GM18870 (cell line): ENCODE measurements at regions not wholly inside any gene's neighbourhood (a gene's known extent, or its start where the extent isn't known, plus 50 kb on each side); places are given as distances from the start of the nearest gene placed in this dataset.

Source experiments
- ATAC-seq: cut with Tn5 transposase; IDR thresholded peaks from one replicate; pipeline ENCODE4 v1.9.1; 2021; ENCODE audit warnings: moderate library complexity; ENCODE audit not compliant: unreplicated experiment

DNA sequence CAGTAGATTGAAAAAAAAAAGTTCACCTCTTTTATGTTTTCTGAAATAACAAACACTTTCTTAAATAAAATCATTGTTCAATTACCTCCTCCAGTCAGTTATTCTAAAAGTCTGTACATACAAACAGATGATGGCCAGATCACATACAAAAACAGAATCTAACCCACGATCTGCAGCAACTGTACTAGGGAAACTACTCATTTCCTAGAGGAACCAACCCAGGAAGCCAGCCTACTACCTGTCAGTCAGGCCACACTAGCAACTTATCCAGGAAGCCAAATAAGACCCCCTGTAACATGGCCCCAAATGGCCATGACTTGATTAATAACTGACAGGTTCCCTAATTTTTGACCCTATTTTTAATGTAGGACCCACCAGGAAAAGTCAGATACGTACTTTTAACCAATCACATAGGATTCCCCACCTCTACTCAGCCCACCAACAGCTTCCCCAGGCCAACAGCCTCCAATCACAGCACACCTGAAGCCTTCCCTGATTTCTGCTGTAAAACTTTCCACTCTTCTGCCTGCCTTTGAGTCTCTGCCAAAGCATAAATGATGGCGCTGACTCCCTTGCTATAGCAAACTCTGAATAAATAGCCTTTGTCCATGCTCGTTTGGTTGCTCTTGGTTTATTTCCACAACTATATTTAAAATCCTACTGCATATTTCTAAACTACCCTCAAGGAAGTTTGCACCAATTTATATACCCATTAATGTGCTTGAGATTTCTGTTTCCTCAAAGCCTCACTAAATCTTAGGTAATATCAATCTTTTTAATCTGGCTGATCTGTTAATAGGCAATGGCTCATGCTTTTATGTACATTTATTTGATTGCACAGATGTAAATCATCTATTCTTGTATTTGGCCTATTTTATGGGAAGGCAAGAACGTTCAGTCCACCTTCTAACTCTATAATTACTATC lies 486.4 kb downstream of the FBXO15 start:
- ATAC-seq: no peak

DNA sequence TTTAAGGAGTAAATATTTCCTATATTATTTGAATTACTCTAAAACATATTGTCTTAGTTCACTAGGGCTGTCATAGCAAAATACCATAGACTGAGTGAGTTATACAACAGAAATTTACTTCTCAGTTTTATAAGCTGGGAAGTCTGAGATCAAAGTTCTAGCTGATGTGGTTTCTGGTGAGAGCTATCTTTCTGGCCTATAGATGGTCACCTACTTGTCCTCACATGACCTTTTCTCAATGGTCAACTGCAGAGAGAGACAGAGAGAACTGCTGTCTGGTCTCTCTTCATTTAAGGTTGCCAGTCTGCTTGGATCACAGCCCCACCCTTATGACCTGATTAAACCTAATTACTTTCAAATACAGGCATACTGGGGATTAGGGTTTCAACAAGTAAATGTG lies 490.9 kb downstream of the FBXO15 start:
- no peak for ATAC-seq

DNA sequence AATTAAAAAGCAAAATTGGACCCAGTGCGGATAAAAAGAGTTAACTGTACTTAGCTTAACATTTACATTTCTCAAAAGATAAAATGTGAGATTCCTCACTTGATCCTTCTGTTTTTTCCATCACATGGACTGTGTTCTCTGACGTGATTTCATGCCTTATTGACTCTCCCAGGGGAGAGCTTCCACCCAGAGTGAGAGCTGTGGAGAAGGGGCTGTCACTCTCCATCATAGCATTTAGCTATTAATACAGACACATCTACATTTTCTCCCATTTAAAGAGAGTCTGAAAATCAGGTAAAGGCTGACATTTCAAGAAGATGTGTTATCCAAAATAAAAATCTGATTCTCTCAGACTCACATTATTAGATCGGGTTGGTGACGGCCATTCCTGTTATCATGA lies 493.8 kb downstream of the FBXO15 start:
- ATAC-seq: no peak

DNA sequence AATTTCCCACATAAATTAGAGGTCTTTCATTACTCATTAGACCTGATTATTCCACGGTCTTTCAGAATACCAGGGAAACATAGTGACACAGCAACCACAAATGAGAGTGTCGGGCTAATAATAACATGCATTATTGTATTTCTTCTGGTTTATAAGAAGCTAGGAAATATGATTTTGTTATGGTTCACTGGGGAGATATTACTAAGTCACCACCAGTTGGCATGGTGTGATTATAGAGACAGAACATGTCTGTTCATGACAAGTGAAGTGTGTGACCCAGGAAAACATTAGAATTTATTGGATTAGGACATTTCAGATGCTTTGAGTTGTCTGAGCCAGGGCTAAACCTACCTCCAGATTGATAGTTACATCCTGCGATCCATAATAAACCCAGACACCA lies 494.4 kb downstream of the FBXO15 start:
- no peak for ATAC-seq

DNA sequence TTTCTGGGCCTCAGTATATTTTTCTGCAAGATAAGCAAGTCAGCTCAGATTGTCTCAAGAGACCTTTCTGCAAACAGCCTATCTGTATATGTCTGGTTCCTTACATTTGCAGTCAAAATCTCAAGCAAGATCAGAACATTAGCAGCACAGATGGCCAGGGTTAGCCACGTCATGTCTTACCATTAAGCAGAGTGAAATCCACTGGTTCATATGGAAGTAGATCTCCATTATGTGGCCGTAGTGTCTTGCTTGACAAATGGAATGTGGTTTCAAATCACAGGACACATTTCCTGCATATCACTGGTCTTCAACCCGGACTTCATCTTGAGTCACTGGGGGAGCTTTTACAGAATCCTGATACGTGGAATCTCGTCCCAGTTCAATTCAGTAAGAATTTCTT lies 500.2 kb downstream of the FBXO15 start:
- no peak for ATAC-seq

DNA sequence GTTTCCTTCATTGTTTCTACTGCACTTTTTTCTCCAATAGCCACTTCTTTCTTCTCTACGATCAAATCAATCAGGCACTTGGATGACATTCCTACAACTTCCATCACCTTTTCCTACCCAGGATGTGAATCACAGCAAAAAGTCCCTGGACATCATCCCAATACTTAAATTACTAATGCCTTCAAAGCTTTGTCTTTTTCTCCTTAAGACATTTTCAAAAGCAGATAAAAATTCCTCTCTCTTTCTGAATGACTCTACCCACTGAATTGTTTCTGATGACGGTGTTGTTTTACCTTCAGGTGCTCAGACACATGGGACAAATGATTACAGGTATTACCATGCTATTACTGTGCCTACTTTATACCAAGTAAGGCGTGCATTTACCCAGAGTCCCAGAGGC lies 500.9 kb downstream of the FBXO15 start:
- ATAC-seq: no peak

DNA sequence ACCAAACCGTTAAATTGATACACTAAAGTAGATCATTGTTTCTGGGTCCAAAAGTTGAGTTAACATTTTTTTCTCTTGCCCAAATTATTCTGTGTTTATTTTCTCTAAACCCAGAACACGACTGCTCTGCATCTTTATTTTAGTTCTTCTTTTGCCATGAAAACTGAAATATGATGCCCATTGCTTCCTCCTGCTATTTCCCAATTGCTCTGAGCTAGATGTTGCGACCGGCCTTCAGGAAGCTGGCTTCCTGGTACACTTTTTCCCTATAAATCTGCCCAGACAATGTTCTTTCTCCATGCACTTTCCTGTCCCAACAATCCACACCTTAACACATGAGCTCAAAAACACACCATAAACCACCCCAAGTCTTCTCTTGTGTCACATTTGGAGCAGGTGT lies 501.4 kb downstream of the FBXO15 start:
- ATAC-seq: no peak

DNA sequence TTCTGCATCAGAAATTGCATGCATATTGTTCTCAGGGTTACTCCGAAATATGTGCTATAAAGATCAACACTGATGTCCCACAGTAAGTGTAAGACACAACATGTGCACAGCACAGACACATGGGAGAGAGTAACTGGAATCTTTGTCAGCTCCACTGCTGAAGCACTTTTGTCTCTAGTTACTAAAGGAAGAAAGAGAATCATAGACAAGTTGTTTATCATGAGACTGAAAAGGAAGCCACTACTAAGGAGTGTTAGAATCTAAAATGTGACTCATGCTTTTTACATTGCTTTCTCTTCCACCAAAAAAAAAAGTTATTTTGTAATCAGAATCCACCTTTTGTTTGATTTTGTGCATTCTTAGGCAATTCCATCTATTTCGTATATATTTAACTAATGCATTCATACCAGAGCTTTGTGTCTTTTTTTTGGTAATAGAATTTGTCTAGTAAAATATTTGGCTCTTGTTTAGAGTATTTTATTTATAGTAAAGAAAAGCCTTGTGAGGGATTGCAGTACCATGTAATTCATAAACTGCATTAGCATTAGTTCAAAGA lies 502.4 kb downstream of the FBXO15 start:
- no peak for ATAC-seq

DNA sequence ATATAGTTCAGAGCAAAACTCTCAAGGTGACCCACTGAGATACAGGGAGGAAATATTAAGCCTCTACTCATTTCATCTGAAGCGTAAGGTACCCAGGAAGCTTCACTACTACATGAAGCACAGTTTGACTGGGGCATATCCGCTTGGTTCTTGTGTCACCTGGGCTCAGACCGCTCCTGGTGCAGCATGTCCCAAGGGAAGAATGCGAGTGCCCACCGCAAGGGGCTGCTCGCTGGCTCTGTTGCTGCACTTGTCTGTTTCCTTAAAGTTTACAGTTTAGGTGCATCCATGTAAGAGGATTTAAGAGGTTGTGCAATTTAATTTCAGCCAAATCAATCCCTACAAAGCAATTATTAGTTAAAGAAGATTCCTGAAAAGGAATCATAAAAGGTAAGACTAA lies 507.8 kb downstream of the FBXO15 start:
- ATAC-seq: no peak

DNA sequence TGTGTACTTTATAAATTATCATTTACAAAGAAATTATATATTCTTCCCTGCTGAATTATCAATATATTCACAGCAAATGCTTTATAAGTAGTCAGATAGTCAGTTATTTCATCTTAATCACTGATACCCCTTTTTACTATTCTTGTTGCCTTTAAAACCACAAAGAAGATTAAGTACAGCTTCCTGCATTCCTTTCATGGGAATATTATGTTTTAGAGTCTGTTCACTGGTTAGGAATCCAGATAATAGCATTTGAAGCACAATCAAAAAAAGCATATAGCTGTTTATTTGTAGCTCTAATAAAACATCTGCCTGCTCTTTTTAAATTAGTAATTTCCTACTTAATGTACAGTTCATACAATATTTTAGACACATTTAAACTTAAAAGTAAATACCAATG lies 508.9 kb downstream of the FBXO15 start:
- ATAC-seq: no peak

DNA sequence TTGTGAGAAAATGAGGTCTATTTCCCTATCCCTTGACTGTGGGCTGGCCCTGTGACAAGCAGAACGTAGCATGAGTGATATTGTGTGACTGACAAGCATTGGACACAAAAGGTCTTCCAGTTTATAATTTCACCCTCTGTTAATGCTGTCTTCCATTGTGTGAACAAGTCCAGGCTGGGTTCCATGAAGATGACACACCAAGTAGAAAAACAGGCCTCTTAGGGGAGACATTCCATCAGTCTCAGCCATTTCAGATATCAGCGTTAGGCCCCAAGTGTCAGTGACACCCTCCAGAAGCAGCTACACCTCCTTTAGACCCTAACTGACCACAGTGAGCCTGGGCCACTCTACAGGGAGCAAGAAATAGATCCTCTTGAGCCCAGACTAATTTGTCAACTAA lies 511.3 kb downstream of the FBXO15 start:
- no peak for ATAC-seq

DNA sequence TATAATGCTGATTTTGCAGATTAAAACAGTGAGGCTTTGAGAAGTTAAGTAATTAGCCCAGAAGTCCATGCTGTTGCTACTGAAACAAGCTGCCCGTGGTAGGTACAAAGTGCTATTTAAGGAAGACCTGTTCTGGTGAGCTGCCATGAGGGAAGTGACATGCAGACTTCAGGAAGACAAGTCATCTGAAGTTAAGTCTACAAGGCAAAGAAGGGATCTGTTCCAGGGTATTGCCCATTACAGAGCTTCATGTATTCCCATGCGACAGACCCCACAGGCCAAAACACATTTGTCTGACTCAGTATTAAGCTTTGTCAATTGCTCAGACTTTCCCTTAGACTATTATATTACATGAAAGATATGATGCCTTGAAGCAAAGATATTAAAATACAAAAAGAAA lies 520.8 kb downstream of the FBXO15 start:
- ATAC-seq: no peak

DNA sequence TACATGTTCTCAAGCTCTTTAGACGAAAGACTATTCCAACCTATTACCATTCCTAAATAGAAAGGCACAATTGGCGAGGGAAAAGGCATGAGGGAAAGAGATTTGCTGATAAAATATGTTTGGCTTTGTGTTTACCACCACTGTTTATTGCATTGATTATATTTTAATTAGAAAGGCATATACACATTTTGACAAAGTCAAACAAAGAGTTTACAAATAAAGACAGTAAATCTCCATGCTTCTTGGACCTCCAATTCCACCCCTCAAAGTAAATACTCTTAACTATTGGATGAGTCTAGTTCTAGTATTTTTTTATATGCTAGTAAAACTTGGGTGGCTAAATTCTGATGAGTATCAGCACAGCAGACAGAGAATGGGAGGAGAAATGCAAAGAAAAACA lies 521.4 kb downstream of the FBXO15 start:
- no peak for ATAC-seq

DNA sequence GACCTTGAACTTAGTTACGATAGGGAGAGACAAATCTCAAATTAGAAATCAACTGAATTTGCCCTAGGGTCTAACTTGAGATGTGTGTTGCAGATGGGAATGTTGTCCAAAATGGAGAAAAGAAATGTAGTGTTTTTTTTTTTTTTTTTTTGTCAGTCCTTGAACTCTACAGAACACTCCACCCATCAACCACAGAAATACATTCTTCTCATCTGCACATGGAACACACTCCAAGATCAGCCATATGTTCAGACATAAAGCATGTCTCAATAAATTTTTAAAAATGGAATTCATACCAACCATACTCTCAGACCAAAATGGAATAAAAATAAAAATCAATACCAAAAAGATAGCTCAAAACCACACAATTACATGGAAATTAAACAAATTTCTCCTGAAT lies 526.5 kb downstream of the FBXO15 start:
- ATAC-seq: no peak

DNA sequence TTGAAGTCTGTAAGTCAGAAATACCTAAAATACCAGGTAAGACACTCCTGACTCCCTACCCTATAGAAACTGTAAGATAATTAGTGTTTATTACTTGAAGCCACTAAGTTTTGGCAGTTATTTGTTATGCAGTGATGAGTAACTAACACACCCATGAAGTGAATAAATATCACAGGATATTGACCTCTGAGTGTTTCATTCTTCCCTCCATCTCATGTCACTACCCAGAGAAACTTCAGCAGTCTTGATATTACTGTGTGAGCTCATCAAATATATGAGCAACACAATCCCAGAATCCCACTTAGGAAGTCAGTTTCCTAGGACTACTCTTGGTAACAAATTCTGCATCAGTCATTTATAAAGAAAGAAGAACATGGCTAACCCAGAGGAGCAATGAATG lies 529.7 kb downstream of the FBXO15 start:
- no peak for ATAC-seq

DNA sequence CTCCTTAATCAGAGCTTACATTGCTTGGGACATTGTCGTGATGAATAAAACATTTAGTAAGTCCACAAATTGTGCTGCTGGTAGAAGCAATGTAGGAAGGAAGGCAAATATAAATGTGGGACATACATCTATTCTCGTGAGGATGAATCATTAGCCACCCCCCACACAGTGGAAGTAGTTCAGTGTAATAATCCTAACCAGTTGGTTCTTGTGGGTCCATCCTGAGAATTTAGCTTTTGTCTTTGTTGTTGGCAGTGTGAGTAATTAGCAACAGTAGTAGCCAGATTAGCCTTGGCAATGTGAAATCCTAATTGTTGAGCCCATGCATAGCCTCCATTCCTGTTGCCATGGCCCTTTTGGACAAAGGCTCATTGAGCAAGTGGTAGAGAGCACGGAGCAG lies 532.1 kb downstream of the FBXO15 start:
- ATAC-seq: no peak

DNA sequence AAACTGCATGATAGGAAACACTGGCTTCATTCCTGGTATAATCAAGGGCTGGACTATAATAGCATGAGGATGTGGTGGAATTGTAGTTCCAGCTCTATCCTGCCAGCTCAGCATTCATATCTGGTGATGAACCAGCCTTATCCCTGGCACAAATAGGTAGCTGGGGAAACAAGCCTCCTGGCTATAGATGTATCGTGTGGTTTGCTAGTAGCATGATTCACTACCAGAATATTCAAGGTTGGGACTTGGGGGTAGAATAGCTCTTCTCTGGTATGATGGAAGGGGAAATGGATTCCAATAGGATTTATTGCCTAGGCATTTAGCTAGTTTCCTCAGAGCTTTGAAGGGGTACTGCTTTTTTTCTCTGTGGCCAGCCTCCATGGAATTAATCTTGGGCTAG lies 532.8 kb downstream of the FBXO15 start:
- ATAC-seq: no peak

DNA sequence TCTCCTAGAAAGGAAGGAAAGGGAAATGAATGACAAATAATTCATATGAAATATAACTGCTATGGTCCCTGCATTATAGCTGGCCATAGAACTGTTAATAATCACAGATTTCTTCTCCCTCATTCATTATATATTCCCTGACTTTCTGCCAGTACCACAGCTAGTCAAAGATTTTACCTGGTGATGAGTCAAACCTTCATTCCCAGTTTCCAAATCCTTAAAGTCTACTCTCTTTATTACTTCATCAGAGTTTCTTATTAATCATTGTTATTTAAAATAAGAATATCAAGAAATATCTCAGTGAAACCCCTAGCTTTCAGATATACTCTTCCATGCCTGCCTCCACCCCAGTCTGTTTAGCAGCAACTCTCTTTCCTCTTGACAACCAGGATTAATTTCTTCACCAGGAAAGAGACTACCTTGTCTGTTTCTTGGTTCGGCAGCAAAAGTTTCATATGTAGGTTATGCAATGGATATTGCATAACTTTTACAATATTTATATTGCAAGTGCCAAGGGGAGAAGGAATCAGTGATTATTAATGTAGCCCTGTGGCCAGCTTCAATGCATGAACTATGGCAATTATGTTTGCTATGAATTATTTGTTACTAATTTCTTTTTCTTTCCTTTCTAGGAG lies 533.8 kb downstream of the FBXO15 start:
- no peak for ATAC-seq

DNA sequence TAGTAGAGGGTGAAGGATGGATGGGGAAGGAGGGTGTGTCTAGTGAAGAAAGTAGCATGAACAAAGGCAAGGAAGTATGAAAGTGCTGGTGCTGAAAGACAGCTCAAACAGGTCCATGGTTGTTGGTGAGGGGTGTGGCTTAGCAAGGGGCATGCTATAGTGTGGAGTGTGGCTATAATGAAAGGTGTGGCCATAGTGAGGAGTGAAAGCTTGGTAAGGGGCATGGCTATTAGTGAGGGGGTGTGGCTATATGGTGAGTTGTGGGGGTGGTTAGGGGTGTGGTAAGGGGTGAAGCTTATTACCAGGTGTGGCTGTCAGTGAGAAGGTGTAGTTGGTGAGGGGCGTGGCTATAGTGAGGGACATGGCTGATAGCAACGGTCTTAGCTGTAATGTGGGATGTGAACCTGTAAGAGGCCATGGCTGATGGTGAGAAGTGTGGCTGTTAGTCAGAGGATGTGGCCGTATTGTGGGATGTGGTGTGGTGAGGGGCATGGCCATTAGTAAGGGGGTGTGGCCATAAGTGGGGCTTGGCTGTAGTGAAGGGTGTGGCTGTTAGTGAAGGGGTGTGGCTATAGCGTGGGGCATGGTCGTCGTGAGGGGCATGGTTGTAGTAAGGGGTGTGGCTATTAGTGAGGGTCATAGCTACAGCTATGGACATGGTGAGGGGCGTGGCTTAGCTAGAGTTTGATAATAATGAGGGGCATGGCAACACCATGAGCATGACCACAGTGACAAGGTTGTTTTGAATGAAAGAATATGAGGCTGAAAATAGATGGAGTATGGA lies 549.6 kb downstream of the FBXO15 start:
- no peak for ATAC-seq

DNA sequence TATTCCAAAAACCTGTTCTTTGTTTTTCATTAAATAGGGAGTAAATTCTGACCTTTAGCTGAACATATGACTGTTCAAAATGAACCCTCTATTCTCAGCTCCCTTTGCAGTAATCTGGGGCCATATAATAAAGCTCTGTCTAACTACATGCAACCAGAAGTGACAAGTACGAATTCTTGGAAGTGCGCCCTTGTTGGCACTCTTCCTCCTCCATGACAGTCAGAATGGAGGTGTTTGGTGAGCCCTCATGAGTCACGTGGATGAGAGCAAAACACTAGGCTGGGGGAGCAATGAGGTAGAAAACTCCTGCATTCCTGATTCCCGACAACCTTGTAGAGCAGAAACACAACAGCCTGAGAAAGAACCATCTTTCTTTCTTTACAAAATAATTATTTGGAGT lies 552.9 kb downstream of the FBXO15 start:
- ATAC-seq: no peak

DNA sequence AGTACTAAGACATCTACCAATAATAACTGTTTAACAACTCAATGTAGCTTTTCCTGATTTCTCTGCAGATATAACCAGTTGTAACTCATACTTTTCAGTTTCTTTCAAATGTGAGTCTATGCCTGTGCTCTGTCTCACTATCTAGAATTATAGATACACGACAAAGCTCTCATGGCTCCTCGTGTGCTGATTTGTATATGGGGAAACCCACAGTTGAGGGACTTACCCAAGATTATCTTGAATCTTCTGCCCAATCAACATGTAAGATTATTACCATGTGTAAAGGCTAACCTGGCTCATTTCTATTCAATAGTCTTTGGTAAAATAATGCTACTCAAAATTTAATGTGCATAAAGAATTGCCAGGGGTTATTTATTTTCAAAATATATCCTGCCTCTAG lies 554.4 kb downstream of the FBXO15 start:
- no peak for ATAC-seq

DNA sequence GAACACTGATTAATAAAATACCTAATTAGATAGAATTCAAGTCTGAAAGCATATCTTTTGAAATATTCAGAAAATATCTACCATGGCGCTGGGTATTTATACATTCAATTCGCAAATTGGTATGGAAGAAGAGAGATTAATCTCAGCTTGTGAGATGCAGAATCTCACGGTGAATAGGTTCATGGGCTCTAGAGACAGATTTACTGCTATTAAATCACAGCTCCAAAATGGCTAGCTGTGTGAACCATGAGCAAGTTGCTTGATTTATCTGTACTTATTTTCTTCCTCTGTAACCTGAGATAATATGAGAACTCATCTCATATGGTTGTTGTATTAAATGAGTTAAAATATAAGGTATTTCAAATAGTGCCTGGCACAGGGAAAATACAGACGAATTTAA lies 556.7 kb downstream of the FBXO15 start:
- ATAC-seq: no peak
